GM13976 (cell line): ENCODE measurements at regions not wholly inside any gene's neighbourhood (a gene's known extent, or its start where the extent isn't known, plus 50 kb on each side); places are given as distances from the start of the nearest gene placed in this dataset.

Experiments used
- DNase-seq: peaks from one replicate; pipeline ENCODE4 v3.0.0; 2012; ENCODE audit warnings: low spot score
- in situ Hi-C: fragments of 300-500 bp; cut with MboI; formaldehyde crosslinking; loops from one replicate; pipeline ENCODE4 v1.12.0; 2022; ENCODE audit warnings: low sequenced_read_pairs, mixed read lengths, inconsistent platforms; ENCODE audit not compliant: unreplicated experiment
- TF ChIP-seq, protein P1 (sequence below): IDR thresholded peaks from 2 replicates; pipeline ENCODE4 v1.5.1; 2012; ENCODE audit warnings: borderline replicate concordance, mild to moderate bottlenecking; ENCODE audit not compliant: insufficient read depth; ENCODE audit errors: extremely low read depth, missing control alignments, control extremely low read depth

- in situ Hi-C loops: no loop called here
- no peak for DNase-seq
- TF ChIP-seq, protein P1, sequence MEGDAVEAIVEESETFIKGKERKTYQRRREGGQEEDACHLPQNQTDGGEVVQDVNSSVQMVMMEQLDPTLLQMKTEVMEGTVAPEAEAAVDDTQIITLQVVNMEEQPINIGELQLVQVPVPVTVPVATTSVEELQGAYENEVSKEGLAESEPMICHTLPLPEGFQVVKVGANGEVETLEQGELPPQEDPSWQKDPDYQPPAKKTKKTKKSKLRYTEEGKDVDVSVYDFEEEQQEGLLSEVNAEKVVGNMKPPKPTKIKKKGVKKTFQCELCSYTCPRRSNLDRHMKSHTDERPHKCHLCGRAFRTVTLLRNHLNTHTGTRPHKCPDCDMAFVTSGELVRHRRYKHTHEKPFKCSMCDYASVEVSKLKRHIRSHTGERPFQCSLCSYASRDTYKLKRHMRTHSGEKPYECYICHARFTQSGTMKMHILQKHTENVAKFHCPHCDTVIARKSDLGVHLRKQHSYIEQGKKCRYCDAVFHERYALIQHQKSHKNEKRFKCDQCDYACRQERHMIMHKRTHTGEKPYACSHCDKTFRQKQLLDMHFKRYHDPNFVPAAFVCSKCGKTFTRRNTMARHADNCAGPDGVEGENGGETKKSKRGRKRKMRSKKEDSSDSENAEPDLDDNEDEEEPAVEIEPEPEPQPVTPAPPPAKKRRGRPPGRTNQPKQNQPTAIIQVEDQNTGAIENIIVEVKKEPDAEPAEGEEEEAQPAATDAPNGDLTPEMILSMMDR: no peak
These were observed 350.3 kb downstream of the SEC23A start for GRCh38 chr14:38752750-38753149.

DNA sequence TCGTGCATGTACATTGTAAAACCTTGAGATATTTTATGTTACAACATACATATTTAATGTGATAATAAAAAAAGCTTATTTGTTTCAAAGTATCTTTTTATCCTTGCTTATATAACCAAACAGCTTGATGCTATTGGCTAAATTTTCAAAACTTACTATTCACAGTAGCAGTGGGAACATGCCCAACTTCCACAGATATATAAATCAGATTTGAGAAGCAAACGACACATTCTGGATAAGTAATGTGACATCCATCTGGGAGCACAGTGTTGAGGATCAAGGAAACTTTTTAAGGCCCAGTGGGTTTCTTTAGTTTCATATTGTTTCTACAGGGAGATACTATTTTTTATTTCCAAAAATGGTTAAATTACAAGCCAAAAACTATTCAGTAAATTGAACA is 350.7 kb downstream of the SEC23A start:
- in situ Hi-C loops: no loop called here
- no peak for DNase-seq
- TF ChIP-seq, protein P1: no peak

GRCh38 chr14:38751459-38751858 is 351.6 kb downstream of the SEC23A start:
- in situ Hi-C loops: no loop called here
- TF ChIP-seq, protein P1: no peak

GRCh38 chr14:38749936-38750335 is 353.1 kb downstream of the SEC23A start:
- TF ChIP-seq, protein P1: no peak
- no peak for DNase-seq
- in situ Hi-C loops: no loop called here

More at GRCh38 chr14:38751459-38751858, 351.6 kb downstream of the SEC23A start:
- DNase-seq: no peak

- in situ Hi-C loops: no loop called here
- DNase-seq: no peak
- TF ChIP-seq, protein P1: no peak
These were observed 357.2 kb downstream of the SEC23A start for GRCh38 chr14:38745861-38746260.

DNA sequence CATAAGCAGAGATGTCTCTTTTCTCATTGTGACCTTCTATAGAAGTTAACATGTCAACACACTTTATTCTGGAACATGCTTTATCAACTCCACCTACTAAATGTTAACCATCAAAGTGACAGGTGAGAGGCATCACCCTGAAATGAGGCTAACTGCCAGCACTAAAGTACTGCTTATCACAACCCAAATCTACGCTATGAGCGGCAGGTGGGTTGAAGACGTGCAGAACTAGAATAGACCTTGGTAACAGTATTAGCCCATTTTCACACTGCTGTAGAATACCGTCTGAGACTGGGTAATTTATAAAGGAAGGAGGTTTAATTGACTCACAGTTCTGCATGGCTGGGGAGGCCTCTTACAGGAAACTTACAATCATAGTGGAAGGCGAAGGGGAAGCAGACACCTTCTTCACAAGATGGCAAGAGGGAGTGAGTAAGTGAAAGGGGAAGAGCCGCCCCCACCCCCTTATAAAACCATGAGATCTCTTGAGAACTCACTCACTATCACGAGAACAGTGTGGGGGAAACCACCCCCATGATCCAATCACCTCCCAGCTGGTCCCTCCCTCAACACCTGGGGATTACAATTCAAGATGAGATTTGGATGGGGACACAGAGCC is 359.0 kb downstream of the SEC23A start:
- TF ChIP-seq, protein P1: no peak
- DNase-seq: no peak
- in situ Hi-C loops: no loop called here
